Endodermal cell (in vitro differentiated cells): ENCODE measurements at regions not wholly inside any gene's neighbourhood (a gene's known extent, or its start where the extent isn't known, plus 50 kb on each side); places are given as distances from the start of the nearest gene placed in this dataset.

ENCODE experiments used
- DNase-seq: peaks from one replicate; pipeline ENCODE4 v3.0.0-alpha.2; 2017
- H3K27ac ChIP-seq: 2 replicates; pipeline ENCODE4 v1.5.1; 2013; ENCODE audit warnings: mild to moderate bottlenecking, low read depth, low read length, moderate library complexity
- H3K27me3 ChIP-seq: 2 replicates; pipeline ENCODE4 v1.6.1; 2013; ENCODE audit warnings: mild to moderate bottlenecking, low read length, moderate library complexity; ENCODE audit not compliant: insufficient read depth, control insufficient read depth, poor library complexity, severe bottlenecking
- H3K36me3 ChIP-seq: 2 replicates; pipeline ENCODE4 v1.7.0; 2013; ENCODE audit warnings: mild to moderate bottlenecking, low read length, moderate library complexity; ENCODE audit not compliant: control insufficient read depth, insufficient read depth
- H3K4me1 ChIP-seq: one replicate; pipeline ENCODE4 v1.7.0; 2013; ENCODE audit warnings: low read length; ENCODE audit not compliant: control insufficient read depth, insufficient read depth
- H3K4me3 ChIP-seq: 2 replicates; pipeline ENCODE4 v1.5.1; 2013; ENCODE audit warnings: mild to moderate bottlenecking, low read length, moderate library complexity
- H3K9ac ChIP-seq: 2 replicates; pipeline ENCODE4 v1.6.1; 2013; ENCODE audit warnings: mild to moderate bottlenecking, low read length, moderate library complexity; ENCODE audit not compliant: poor library complexity, severe bottlenecking; ENCODE audit errors: extremely low read depth
- H3K9me3 ChIP-seq: 2 replicates; pipeline ENCODE4 v1.6.1; 2013; ENCODE audit warnings: mild to moderate bottlenecking, low read length, moderate library complexity; ENCODE audit not compliant: control insufficient read depth
- H3K27ac Mint-ChIP-seq: 2 replicates; pipeline ENCODE4 v1.8.0; 2020; ENCODE audit warnings: mixed read lengths
- H3K27me3 Mint-ChIP-seq: 2 replicates; pipeline ENCODE4 v1.8.0; 2021; ENCODE audit warnings: mild to moderate bottlenecking, mixed read lengths; ENCODE audit not compliant: insufficient read depth
- H3K36me3 Mint-ChIP-seq: 2 replicates; pipeline ENCODE4 v1.8.0; 2020; ENCODE audit warnings: low read depth, mixed read lengths
- H3K4me1 Mint-ChIP-seq: 2 replicates; pipeline ENCODE4 v1.8.0; 2020; ENCODE audit warnings: mixed read lengths
- H3K4me3 Mint-ChIP-seq: 2 replicates; pipeline ENCODE4 v1.8.0; 2020; ENCODE audit warnings: mild to moderate bottlenecking, moderate library complexity, mixed read lengths
- H3K9me3 Mint-ChIP-seq: 2 replicates; pipeline ENCODE4 v1.8.0; 2020; ENCODE audit warnings: mild to moderate bottlenecking, mixed read lengths
- WGBS, 2 experiments: methylation state at CpG; one replicate each; pipeline versions ENCODE4 v1.1.5 to v1.1.7; 2013; ENCODE audit warnings: missing lambda C conversion rate in 2 of 2, mixed read lengths in 1 of 2; ENCODE audit not compliant: insufficient coverage in 1 of 2, insufficient read length in 1 of 2; 5-methylcytosine and 5-hydroxymethylcytosine counted together
- TF ChIP-seq, protein P1 (sequence below): fragments of 200-600 bp; sonication (generic); conservative IDR thresholded peaks from 2 replicates; pipeline ENCODE4 v1.5.0; 2021; ENCODE audit warnings: antibody characterized with exemption, mild to moderate bottlenecking

DNA sequence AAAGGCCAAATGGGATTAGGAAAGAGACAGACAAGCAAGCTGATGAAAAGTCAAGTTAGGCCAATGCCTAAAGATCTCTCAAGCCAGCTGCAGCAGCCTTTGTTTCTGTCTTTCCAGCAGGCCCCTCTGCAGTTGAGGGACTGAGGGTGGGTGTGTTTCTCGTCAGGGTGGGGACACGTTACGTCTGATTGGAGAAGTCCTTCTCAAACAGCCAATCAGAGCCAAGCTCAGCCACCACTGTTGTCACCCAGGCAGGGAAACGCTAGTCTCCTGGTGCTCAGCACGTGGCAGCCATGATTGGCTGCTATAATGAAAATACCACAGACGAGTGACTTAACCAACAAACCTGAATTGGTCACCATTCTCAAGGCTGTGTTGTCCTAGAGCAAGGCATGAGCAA lies 177.1 kb upstream of the LCORL start:
- H3K9me3 ChIP-seq, result peaks cover 9% of the 10 kb centered on the region
- no peaks in the 10 kb centered on the region for H3K36me3 ChIP-seq
- H3K4me3 ChIP-seq, result peak overlapping the region; percentile 21
- peaks cover 15% of the 10 kb centered on the region for H3K4me1 ChIP-seq
- Mint-ChIP-seq H3K27me3 (no peaks in the 10 kb centered on the region), H3K27ac (no peak overlapping the region), H3K4me3 (no peak overlapping the region), H3K9me3 (no peaks in the 10 kb centered on the region), H3K4me1 (peaks cover 35% of the 10 kb centered on the region), H3K36me3 (no peaks in the 10 kb centered on the region)
- H3K27me3 ChIP-seq, result no peaks in the 10 kb centered on the region
- WGBS, 2 experiments, result 78 to 88% methylated on average over 6 of the region's 6 CpGs
- H3K9ac ChIP-seq, result no peak overlapping the region
- TF ChIP-seq, protein P1, sequence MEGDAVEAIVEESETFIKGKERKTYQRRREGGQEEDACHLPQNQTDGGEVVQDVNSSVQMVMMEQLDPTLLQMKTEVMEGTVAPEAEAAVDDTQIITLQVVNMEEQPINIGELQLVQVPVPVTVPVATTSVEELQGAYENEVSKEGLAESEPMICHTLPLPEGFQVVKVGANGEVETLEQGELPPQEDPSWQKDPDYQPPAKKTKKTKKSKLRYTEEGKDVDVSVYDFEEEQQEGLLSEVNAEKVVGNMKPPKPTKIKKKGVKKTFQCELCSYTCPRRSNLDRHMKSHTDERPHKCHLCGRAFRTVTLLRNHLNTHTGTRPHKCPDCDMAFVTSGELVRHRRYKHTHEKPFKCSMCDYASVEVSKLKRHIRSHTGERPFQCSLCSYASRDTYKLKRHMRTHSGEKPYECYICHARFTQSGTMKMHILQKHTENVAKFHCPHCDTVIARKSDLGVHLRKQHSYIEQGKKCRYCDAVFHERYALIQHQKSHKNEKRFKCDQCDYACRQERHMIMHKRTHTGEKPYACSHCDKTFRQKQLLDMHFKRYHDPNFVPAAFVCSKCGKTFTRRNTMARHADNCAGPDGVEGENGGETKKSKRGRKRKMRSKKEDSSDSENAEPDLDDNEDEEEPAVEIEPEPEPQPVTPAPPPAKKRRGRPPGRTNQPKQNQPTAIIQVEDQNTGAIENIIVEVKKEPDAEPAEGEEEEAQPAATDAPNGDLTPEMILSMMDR, result no peak
- no peak overlapping the region for H3K27ac ChIP-seq
- DNase-seq, result no peak

DNA sequence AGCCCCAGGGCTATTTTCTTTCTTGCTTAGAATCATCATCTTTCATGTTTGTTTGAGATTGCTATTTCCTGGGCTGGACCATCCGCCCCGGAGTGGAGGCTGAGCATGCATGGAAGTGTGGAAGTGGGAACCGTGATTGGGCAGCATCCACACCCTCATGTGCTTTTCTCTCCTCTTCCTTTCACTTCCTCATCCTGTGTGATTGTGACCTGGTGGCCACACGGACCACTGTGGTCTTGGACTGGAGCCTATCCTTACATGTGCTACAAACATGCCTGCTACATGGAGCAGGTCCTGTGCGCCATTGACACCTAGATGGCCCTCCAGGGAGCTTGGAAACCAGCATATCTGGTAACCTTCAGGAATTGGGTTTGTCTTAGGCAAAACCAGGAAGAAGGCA lies 175.9 kb upstream of the LCORL start:
- H3K9me3 Mint-ChIP-seq, result no peaks in the 10 kb centered on the region
- H3K4me3 Mint-ChIP-seq, result no peak overlapping the region
- TF ChIP-seq, protein P1, result no peak
- no peaks in the 10 kb centered on the region for H3K27me3 Mint-ChIP-seq
- peaks cover 35% of the 10 kb centered on the region for H3K4me1 Mint-ChIP-seq
- Histone ChIP-seq H3K4me1 (peaks cover 15% of the 10 kb centered on the region), H3K27me3 (no peaks in the 10 kb centered on the region), H3K9ac (no peak overlapping the region), H3K4me3 (no peak overlapping the region), H3K9me3 (peaks cover 9% of the 10 kb centered on the region), H3K36me3 (no peaks in the 10 kb centered on the region), H3K27ac (no peak overlapping the region)
- no peak overlapping the region for H3K27ac Mint-ChIP-seq
- WGBS, 2 experiments, result 70 to 95% methylated on average over 3 to 5 of the region's 5 CpGs
- no peak for DNase-seq
- no peaks in the 10 kb centered on the region for H3K36me3 Mint-ChIP-seq

DNA sequence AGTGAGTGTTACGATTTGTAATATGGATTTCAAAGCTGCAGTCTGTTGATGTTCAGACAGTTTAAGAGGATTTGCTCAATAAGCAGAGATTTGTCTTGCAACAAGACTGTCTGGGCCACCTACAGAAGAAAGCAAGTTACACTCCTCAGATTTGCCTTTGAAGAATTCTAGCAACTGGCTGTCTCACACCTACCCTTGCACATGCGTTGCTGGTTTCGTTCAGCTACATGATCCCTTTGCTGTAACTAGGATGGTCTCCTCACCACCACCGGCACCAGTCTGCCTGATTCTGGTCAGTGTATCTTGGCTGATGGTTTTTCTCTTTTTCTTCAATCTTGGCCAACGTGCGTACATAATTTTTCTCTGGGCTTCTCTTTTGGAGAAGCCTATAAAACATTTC lies 172.7 kb upstream of the LCORL start:
- Histone ChIP-seq H3K36me3 (no peaks in the 10 kb centered on the region), H3K9ac (no peak overlapping the region), H3K4me3 (no peak overlapping the region), H3K27me3 (no peaks in the 10 kb centered on the region), H3K4me1 (peaks cover 15% of the 10 kb centered on the region), H3K9me3 (peaks cover 6% of the 10 kb centered on the region), H3K27ac (no peak overlapping the region)
- no peaks in the 10 kb centered on the region for H3K36me3 Mint-ChIP-seq
- peaks cover 28% of the 10 kb centered on the region for H3K4me1 Mint-ChIP-seq
- H3K9me3 Mint-ChIP-seq, result no peaks in the 10 kb centered on the region
- H3K4me3 Mint-ChIP-seq, result no peak overlapping the region
- DNase-seq, result no peak
- TF ChIP-seq, protein P1, result no peak
- no peaks in the 10 kb centered on the region for H3K27me3 Mint-ChIP-seq
- 90 to 92% methylated on average over 6 of the region's 6 CpGs for WGBS, 2 experiments
- H3K27ac Mint-ChIP-seq, result no peak overlapping the region
